ENCODE measurements at regions not wholly inside any gene's neighbourhood (a gene's known extent, or its start where the extent isn't known, plus 50 kb on each side); places are given as distances from the start of the nearest gene placed in this dataset.

DNA sequence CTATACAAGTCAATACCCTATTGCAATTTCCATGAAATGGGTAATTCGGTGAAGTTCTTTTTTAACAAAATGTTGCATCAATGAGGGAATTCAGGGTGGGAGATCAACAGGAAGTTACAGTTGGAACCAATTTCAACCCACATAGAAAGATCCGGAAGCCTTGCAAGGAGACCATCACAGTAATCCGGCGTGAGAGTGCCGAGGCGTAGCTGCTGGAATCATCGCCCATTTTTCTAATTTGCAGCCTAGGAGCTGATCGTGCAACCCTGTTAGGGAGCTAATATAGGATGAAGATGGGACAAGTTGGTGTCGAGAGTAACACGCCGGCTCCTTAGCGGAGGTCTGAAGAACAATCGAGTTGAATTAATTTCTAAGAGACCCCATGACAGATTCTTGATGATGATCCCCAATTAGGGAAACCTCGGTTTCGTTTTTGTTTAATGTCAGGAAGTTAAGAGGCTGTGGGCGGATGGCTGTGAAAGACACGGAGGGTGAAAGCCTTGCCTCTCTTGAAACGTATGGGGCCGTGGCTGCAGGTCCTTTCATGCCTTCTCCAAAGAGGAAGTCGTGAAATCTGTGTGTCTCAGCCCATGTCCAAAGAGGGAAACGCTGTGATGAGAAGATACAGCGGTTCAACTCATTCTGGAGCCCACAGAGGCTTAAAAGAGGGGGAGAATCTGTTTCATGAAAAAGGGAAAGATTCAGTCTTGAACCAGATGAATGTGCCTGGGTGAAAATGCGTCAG lies 51.2 kb upstream of the CARD11 start:
- POLR2A ChIA-PET, result interaction anchor here (0.9 to 6.4 kb wide), 9 partner anchors 11 to 52 kb away, joined by 3 to 78 read pairs (median 7); no protein-coding TSS in a partner anchor
- CTCF ChIA-PET, result interaction anchor here (1.5 to 7.1 kb wide), 4 partner anchors 11 to 60 kb away, joined by 4 to 126 read pairs (median 22); no protein-coding TSS in a partner anchor
- peaks cover 3% of the 10 kb centered on the region for H3K9me3 Mint-ChIP-seq
- peak overlapping the region; percentile 40 for H3K4me3 Mint-ChIP-seq
- H3K36me3 Mint-ChIP-seq (ENCODE audit: low read depth), result peaks cover 29% of the 10 kb centered on the region
- H3K27me3 Mint-ChIP-seq, result no peaks in the 10 kb centered on the region
- peak overlapping the region; percentile 96 for H3K27ac Mint-ChIP-seq
- peak; percentile 49 for DNase-seq
- H3K4me1 Mint-ChIP-seq, result peaks cover 65% of the 10 kb centered on the region

DNA sequence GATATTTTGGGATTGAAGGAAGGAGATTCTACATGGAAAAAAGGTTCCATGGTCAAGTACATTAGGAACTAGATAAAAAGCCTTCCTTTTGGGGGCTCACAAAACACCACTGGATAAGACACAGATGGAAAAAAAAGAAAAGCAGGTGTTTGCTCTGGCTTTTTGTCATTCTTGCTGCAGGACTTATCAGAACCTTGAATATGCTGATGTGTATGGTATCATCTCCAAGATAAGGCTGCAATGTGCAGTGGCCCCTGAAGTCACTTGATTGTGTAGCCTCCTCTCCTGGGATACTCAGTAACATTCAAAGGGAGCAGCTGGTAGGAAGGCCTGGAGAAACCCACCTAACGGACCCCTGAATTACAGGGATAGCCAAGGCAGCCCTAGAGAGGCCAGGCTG lies 54.1 kb upstream of the CARD11 start:
- Mint-ChIP-seq H3K27ac (no peak overlapping the region), H3K27me3 (no peaks in the 10 kb centered on the region), H3K4me3 (no peak overlapping the region), H3K9me3 (peaks cover 3% of the 10 kb centered on the region), H3K36me3 (ENCODE audit: low read depth) (peaks cover 32% of the 10 kb centered on the region), H3K4me1 (peaks cover 55% of the 10 kb centered on the region)
- CTCF ChIA-PET, result no interaction called here
- POLR2A ChIA-PET, result no interaction called here
- no peak for DNase-seq

DNA sequence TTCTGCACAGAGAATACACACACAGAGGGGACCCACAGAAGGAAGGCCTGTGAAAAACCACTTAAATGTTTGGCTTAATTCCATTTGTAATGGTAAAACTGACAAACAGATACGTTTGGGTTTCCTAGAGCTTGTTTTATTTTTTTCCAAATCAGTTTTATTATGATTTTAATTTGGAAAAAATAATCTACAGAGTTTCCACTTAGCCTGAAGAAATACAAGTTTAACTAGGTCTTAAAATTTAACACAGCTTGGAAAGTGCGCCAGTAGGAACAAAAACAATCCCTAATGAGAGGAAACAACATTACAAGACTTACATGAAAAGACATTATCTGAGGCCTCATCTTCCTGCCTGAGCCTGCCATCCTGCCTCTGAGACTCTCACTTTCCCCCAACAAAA lies 58.5 kb upstream of the CARD11 start:
- peaks cover 45% of the 10 kb centered on the region for H3K36me3 Mint-ChIP-seq (ENCODE audit: low read depth)
- H3K27ac Mint-ChIP-seq, result no peak overlapping the region
- POLR2A ChIA-PET, result interaction anchor here (1.4 to 2.3 kb wide), 3 partner anchors 10 to 33 kb away, joined by 3 to 8 read pairs (median 3); no protein-coding TSS in a partner anchor
- no peak overlapping the region for H3K4me3 Mint-ChIP-seq
- H3K9me3 Mint-ChIP-seq, result peaks cover 13% of the 10 kb centered on the region
- no peaks in the 10 kb centered on the region for H3K27me3 Mint-ChIP-seq
- CTCF ChIA-PET, result interaction anchor here (0.6 to 3.4 kb wide), 6 partner anchors 9 to 52 kb away, joined by 3 to 16 read pairs (median 6); no protein-coding TSS in a partner anchor
- peaks cover 57% of the 10 kb centered on the region for H3K4me1 Mint-ChIP-seq
- DNase-seq, result no peak

DNA sequence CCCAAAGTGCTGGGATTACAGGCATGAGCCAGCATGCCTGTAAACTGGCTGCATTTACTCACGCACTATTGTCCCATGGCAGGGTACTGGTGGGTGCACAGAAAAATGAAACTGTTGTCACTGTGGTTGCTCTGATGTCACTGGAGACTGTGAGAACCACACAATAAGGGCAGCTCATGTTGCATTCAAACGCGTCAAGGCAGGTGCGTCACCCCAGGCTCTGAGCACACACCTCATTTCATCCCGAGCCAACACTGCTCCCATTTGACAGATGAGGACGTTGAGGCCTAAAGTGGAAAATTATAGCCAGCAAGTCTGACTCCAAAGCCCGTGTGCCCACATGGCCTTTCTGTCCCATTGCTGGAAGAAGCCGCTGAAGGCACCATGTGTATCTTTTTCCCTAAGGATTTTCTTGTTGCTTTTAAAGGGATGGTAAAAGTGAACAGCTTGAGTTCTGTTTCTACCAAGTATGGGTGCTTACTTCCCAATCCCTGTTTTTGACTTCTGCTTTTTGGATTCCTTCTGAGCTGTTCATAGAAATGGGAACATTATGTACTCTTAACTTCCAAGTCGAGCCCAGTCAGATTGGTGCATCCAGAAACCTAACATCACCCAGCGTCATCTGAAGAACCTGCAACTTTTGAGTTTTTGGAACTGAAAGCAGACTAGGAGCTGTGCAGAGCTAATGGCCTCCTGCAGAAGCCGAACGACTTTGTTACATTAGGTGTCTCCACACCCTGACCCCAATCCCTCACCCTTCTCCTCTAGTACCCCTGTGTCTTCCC lies 60.1 kb upstream of the CARD11 start:
- Mint-ChIP-seq H3K4me1 (peaks cover 73% of the 10 kb centered on the region), H3K9me3 (peaks cover 12% of the 10 kb centered on the region), H3K27ac (peak overlapping the region; percentile 99), H3K27me3 (no peaks in the 10 kb centered on the region), H3K4me3 (no peak overlapping the region), H3K36me3 (ENCODE audit: low read depth) (peaks cover 56% of the 10 kb centered on the region)
- DNase-seq, result no peak
- ChIA-PET CTCF (interaction anchor here (0.6 to 1.4 kb wide), 3 partner anchors 11 to 41 kb away, joined by 3 to 4 read pairs (median 4); no protein-coding TSS in a partner anchor), POLR2A (interaction anchor here (0.7 to 1.0 kb wide), 2 partner anchors 9 to 16 kb away, joined by 3 read pairs; no protein-coding TSS in a partner anchor)

DNA sequence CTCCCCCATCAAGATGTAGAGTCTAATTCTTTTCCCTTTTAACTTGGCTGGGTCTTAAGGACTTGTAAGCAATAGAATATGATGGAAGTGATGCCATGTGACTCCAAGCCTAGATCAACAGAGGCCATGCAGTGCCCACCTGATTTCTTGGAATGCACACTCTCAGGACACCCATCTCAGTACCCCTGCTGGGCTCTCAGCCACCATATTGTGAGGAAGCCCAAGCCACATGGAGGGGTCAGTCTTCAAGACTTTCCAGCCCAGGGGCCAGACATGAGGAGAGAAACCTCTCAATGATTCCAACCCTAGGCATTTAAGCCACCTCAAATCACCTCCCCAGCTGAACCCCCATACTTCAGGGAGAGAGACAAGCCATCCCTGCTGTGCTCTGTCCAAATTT lies 62.2 kb upstream of the CARD11 start:
- Mint-ChIP-seq H3K36me3 (ENCODE audit: low read depth) (peaks cover 62% of the 10 kb centered on the region), H3K27ac (peak overlapping the region; percentile 99), H3K9me3 (peaks cover 20% of the 10 kb centered on the region), H3K4me3 (no peak overlapping the region), H3K4me1 (peaks cover 92% of the 10 kb centered on the region), H3K27me3 (no peaks in the 10 kb centered on the region)
- ChIA-PET CTCF (interaction anchor here (0.9 to 4.5 kb wide), 6 partner anchors 10 to 43 kb away, joined by 4 to 36 read pairs (median 6); no protein-coding TSS in a partner anchor), POLR2A (interaction anchor here (1.0 to 4.9 kb wide), 8 partner anchors 9 to 62 kb away, joined by 3 to 69 read pairs (median 12); partner anchors contain the start of gene CARD11)
- DNase-seq, result no peak

DNA sequence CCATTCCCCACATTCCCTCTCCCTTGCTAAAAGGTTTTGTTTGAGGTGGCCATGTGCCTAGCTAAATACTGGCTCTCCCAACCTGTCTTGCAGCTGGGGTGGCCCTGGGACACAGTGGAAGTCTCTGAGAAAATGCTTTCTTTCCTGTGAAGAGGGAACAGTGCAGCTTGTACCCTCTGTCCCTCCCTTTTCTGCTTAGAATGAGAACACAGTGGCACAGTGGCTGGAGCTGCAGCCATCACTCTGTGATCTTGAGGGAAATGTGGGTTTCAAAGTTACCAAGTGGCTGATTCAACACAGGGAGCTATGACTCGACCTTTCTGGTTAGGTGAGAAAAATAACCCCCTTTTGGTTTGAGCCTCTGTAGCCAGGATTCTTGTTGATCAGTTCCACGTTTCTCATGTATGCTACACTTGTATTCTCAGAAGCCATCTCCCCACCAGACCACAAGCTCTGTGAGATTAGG lies 62.7 kb upstream of the CARD11 start:
- peak overlapping the region; percentile 22 for H3K4me3 Mint-ChIP-seq
- H3K27ac Mint-ChIP-seq, result peak overlapping the region; percentile 99
- CTCF ChIA-PET, result interaction anchor here (0.8 to 4.5 kb wide), 8 partner anchors 9 to 242 kb away, joined by 3 to 36 read pairs (median 4); no protein-coding TSS in a partner anchor
- peaks cover 20% of the 10 kb centered on the region for H3K9me3 Mint-ChIP-seq
- H3K4me1 Mint-ChIP-seq, result peaks cover 93% of the 10 kb centered on the region
- peaks cover 66% of the 10 kb centered on the region for H3K36me3 Mint-ChIP-seq (ENCODE audit: low read depth)
- H3K27me3 Mint-ChIP-seq, result no peaks in the 10 kb centered on the region
- POLR2A ChIA-PET, result interaction anchor here (1.0 to 4.9 kb wide), 9 partner anchors 10 to 63 kb away, joined by 3 to 69 read pairs (median 11); partner anchors contain the start of gene CARD11
- peak; percentile 71 for DNase-seq

DNA sequence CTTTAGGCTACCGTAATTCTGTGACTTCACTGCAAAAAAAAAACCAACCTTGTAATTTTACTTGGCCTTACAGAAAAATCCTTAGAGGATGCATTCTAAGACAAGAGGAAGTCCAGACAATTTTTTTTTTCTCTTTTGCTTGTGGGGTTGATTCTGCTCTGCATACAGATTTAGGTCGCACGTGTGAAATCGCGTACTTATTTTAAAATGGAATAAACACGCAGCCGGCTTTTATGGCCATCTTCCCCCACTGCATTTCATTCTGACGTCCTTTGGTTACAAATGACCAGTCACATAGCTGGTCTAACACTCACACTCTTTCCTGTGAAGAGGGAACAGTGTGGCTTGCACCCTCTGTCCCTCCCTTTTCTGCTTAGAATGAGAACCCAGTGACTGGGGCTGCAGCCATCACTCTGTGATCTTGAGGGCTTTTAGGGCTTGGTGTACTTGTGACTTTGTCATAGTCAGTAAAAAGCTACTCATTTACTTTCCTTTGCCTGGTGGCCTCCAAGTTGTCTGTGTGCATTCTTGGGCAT lies 63.6 kb upstream of the CARD11 start:
- H3K27me3 Mint-ChIP-seq, result no peaks in the 10 kb centered on the region
- H3K4me1 Mint-ChIP-seq, result peaks cover 92% of the 10 kb centered on the region
- peaks cover 20% of the 10 kb centered on the region for H3K9me3 Mint-ChIP-seq
- peaks cover 68% of the 10 kb centered on the region for H3K36me3 Mint-ChIP-seq (ENCODE audit: low read depth)
- peak overlapping the region; percentile 99 for H3K27ac Mint-ChIP-seq
- CTCF ChIA-PET, result interaction anchor here (1.1 to 4.5 kb wide), 6 partner anchors 8 to 243 kb away, joined by 3 to 36 read pairs (median 6); no protein-coding TSS in a partner anchor
- POLR2A ChIA-PET, result interaction anchor here (1.1 to 4.9 kb wide), 10 partner anchors 11 to 64 kb away, joined by 3 to 69 read pairs (median 8); partner anchors contain the start of gene CARD11
- no peak for DNase-seq
- peak overlapping the region; percentile 10 for H3K4me3 Mint-ChIP-seq

DNA sequence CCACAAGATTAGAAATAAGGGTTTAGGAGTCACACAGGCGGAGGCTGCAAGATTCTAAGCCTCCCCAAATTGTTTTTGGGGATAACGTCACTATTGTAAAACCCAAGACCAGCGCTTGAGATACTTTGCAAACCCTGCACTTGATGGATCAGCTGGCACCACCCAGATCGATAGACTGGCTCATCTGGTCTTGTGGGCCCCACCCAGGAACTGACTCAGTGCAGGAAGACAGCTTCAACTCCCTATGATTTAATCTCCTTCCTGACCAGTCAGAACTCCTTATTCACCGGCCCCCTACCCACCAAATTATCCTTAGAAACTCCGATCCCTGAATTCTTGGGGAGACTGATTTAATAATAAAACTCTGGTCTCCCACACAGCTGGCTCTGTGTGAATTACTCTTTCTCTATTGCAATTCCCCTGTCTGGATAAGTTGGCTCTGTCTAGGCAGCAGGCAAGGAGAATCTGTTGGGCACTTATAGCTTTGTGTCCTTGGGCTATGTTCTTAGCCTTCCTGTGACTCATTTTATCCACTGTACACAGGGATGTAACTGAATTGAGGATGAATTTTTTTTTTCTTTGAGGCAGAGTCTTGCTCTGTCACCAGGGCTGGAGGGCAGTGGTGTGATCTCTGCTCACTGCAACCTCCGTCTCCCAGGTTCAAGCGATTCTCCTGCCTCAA lies 64.4 kb upstream of the CARD11 start:
- peak overlapping the region; percentile 99 for H3K27ac Mint-ChIP-seq
- H3K36me3 Mint-ChIP-seq (ENCODE audit: low read depth), result peaks cover 73% of the 10 kb centered on the region
- ChIA-PET POLR2A (interaction anchor here (0.7 to 4.9 kb wide), 9 partner anchors 10 to 344 kb away, joined by 3 to 69 read pairs (median 6); partner anchors contain the start of gene CARD11), CTCF (interaction anchor here (0.8 to 4.5 kb wide), 3 partner anchors 11 to 41 kb away, joined by 3 to 36 read pairs (median 4); no protein-coding TSS in a partner anchor)
- DNase-seq, result peak; percentile 57
- H3K9me3 Mint-ChIP-seq, result peaks cover 23% of the 10 kb centered on the region
- no peaks in the 10 kb centered on the region for H3K27me3 Mint-ChIP-seq
- no peak overlapping the region for H3K4me3 Mint-ChIP-seq
- peaks cover 94% of the 10 kb centered on the region for H3K4me1 Mint-ChIP-seq

DNA sequence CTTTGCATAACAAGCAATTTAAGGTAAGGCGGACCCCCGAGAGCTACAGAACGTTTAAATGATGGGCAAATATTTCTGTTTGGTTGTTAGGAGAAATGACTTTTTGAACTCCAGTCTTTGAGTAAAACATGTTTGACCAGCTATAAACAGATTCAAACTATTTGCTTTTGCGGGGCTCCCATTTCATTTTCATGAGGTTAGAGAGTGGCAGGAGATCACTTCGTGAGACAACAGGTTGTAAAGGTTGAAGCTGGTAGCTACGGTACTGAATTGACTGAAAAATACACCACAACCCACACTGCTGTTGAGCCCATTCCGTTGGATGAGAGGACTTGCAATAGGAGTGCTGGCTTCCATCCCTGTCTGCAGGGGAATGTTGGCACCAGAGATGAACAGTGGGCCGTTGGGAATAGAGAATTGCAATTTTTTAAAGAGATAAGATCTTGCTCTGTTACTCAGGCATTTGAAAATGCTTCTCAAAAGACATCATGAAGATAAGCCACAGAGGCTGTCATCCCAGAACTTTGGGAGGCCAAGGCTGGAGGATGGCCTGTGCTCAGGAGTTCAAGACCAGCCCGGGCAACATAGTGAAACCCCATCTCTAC lies 65.7 kb upstream of the CARD11 start:
- DNase-seq, result no peak
- ChIA-PET POLR2A (interaction anchor here (1.5 to 4.9 kb wide), 2 partner anchors 9 to 16 kb away, joined by 3 to 69 read pairs; no protein-coding TSS in a partner anchor), CTCF (interaction anchor here (1.6 to 4.5 kb wide), 2 partner anchors 8 to 16 kb away, joined by 5 to 36 read pairs; no protein-coding TSS in a partner anchor)
- peaks cover 31% of the 10 kb centered on the region for H3K9me3 Mint-ChIP-seq
- peak overlapping the region; percentile 99 for H3K27ac Mint-ChIP-seq
- H3K4me1 Mint-ChIP-seq, result peaks cover 96% of the 10 kb centered on the region
- H3K27me3 Mint-ChIP-seq, result no peaks in the 10 kb centered on the region
- peaks cover 80% of the 10 kb centered on the region for H3K36me3 Mint-ChIP-seq (ENCODE audit: low read depth)
- H3K4me3 Mint-ChIP-seq, result no peak overlapping the region

DNA sequence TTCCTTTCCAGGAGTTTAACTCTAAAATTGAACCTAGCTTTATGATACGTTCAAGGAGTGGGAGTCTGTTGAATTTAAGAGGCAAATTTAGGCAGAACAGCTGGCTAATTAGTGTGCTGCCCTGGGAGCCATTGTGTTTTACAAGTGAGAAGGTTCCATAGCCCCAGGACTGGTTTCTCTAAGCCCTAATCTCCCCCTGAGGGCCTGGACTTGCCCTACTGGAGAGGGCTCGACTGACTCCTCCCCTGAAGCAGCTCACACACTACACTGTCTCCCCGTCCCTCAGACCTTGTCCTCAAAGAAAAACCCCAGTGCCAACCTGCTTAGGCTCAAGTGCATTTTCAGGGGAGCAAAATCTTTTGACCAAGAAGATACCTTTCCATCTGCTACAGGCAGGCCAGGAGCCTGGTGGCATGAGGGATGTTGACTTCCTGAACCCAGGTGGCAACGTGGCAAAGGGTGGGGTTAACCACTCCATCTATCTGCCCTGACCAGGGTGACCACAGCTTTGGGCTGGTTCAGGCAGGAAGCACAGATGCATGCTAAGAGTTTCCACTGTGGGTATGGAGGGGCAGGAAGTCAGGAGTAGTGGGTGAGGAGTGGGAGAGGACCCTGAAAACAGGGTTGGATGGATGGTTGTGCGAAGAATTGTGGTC lies 68.9 kb upstream of the CARD11 start:
- peak overlapping the region; percentile 89 for H3K27ac Mint-ChIP-seq
- H3K4me1 Mint-ChIP-seq, result peaks cover 94% of the 10 kb centered on the region
- no peaks in the 10 kb centered on the region for H3K27me3 Mint-ChIP-seq

DNA sequence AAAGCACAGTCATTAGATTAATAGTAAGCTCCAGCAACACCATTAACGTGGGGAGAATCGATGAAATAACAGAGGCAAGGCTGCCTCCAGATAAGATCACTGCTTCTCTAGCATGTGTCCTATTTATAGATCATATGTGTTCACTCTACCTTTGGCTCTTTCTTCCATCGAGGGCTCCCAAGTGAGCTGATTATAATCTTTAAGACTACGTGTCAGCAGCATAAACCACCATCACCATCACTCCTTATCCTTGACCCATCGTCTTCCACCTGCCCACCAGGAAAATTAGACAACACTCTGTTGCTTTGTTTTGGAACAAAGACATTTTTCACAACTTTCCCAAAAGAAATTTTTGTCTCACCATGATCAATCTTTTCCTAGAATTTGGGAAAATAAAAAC lies 71.2 kb upstream of the CARD11 start:
- Mint-ChIP-seq H3K4me1 (peaks cover 94% of the 10 kb centered on the region), H3K27ac (peak overlapping the region; percentile 25), H3K27me3 (no peaks in the 10 kb centered on the region), H3K9me3 (peaks cover 29% of the 10 kb centered on the region), H3K4me3 (no peak overlapping the region), H3K36me3 (ENCODE audit: low read depth) (peaks cover 62% of the 10 kb centered on the region)
- DNase-seq, result peak; percentile 5
- CTCF ChIA-PET, result interaction anchor here (1.7 to 2.7 kb wide), 4 partner anchors 9 to 249 kb away, joined by 4 to 12 read pairs (median 10); no protein-coding TSS in a partner anchor
- POLR2A ChIA-PET, result interaction anchor here (8.1 to 8.2 kb wide), 2 partner anchors 8 to 22 kb away, joined by 65 to 78 read pairs; no protein-coding TSS in a partner anchor

More for the DNA sequence above, 68.9 kb upstream of the CARD11 start:
- DNase-seq, result peak; percentile 86
- Mint-ChIP-seq H3K4me3 (peak overlapping the region; percentile 36), H3K9me3 (peaks cover 31% of the 10 kb centered on the region), H3K36me3 (ENCODE audit: low read depth) (peaks cover 79% of the 10 kb centered on the region)
- POLR2A ChIA-PET, result interaction anchor here (0.9 to 8.1 kb wide), 8 partner anchors 9 to 160 kb away, joined by 3 to 78 read pairs (median 4); no protein-coding TSS in a partner anchor
- CTCF ChIA-PET, result interaction anchor here (0.9 to 1.7 kb wide), 2 partner anchors 20 to 48 kb away, joined by 3 to 6 read pairs; no protein-coding TSS in a partner anchor

Measured in activated CD4-positive, alpha-beta memory T cell treated with anti-CD3 and anti-CD28 coated beads, Interleukin-2, amount 10 ng/mL, durations not matched to agents 7 days and 5 days (primary cell).